ENCODE measurements at regions not wholly inside any gene's neighbourhood (a gene's known extent, or its start where the extent isn't known, plus 50 kb on each side); places are given as distances from the start of the nearest gene placed in this dataset.

DNA sequence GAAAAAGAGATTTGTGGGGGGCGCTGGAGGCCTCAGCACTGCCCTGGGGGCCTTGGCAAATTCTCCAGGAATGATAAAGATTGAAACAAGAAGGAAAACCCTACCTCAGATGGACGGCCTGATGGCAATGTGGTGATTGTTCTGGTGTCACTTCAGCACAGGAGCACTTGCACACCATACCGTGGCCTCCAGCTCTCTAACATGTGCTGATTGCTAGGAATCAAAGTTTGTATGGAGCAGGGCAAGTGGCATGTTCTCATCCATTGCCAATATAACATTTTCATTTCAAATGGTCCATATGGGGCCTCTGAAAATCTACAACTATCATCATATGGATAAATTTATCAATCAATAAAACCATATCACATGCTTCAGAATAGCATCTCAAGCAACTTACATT, 253.0 kb downstream of the DEPDC1B start:
- Histone ChIP-seq H3K79me1 (ENCODE audit: low read depth in 1 of 2, low read length in 2 of 2) (no peaks in the 10 kb centered on the region), H3K56ac (ENCODE audit: extremely low read depth, insufficient read depth, low read length) (no peak overlapping the region), H3K4me2 (ENCODE audit: low read depth, low read length) (no peak overlapping the region), H2BK20ac (ENCODE audit: low read depth, low read length) (no peak overlapping the region), H4K5ac (ENCODE audit: low read depth, low read length) (no peak overlapping the region), H3K27me3 (ENCODE audit: control insufficient read depth, insufficient read depth, low read length) (no peaks in the 10 kb centered on the region), H4K8ac (ENCODE audit: low read depth in 2 of 2, low read length in 2 of 2) (no peak overlapping the region), H3K4me3 (ENCODE audit: insufficient read depth, low read depth, low read length) (no peak overlapping the region), H2BK5ac (ENCODE audit: low read depth, low read length, poor library complexity, severe bottlenecking) (no peak overlapping the region), H4K20me1 (ENCODE audit: insufficient read depth, low read length) (no peaks in the 10 kb centered on the region), H3K27ac (ENCODE audit: insufficient read depth, low read length) (no peak overlapping the region), H3K9me1 (ENCODE audit: insufficient read depth, low read length) (no peaks in the 10 kb centered on the region), H3K18ac (ENCODE audit: low read depth, low read length) (no peak overlapping the region), H2AK5ac (ENCODE audit: low read depth, low read length) (no peak overlapping the region), H4K91ac (ENCODE audit: insufficient read depth, low read depth, low read length) (no peak overlapping the region), H3K9ac (ENCODE audit: low read depth, low read length) (no peak overlapping the region), H3K36me3 (ENCODE audit: control insufficient read depth, insufficient read depth, low read length) (no peaks in the 10 kb centered on the region), H3K14ac (replicated peaks; ENCODE audit: low read depth, low read length) (no peak overlapping the region), H2BK15ac (ENCODE audit: low read depth, low read length) (no peak overlapping the region), H2AFZ (replicated peaks; ENCODE audit: low read length, poor library complexity) (no peak overlapping the region), H2BK120ac (ENCODE audit: low read depth, low read length) (no peak overlapping the region), H3K4me1 (ENCODE audit: control insufficient read depth, insufficient read depth, low read length) (no peaks in the 10 kb centered on the region), H2AK9ac (replicated peaks; ENCODE audit: low read depth, low read length, poor library complexity) (no peak overlapping the region), H3K23ac (ENCODE audit: low read depth, low read length) (no peak overlapping the region), H3K4ac (ENCODE audit: low read depth, low read length) (no peak overlapping the region), H3K9me3 (ENCODE audit: control insufficient read depth, insufficient read depth, low read length) (no peaks in the 10 kb centered on the region)
- POLR2A ChIA-PET (ENCODE audit: unreplicated experiment) = no interaction called here
- dilution Hi-C loops (cut with HindIII; ENCODE audit: low sequenced_read_pairs, unreplicated experiment) (no loop called here), in situ Hi-C loops (cut with MboI; ENCODE audit: low sequenced_read_pairs) (no loop called here), intact Hi-C loops (cut with micrococcal nuclease) (no loop called here)
- DNase-seq (no peak), ATAC-seq (ENCODE audit: low read depth) (no peak)
- TF ChIP-seq NFE2L2 (IDR thresholded peaks at IDR 0.05; ENCODE audit: low read depth, low read length) (no peak), MXI1 (IDR thresholded peaks at IDR 0.05; ENCODE audit: borderline replicate concordance, low read depth, low read length) (no peak), POLR2A (IDR thresholded peaks at IDR 0.05; ENCODE audit: low read depth, low read length) (no peak), RFX5 (IDR thresholded peaks at IDR 0.05; ENCODE audit: low read depth, low read length) (no peak), MAFK (IDR thresholded peaks at IDR 0.05; ENCODE audit: low read depth, low read length) (no peak), SMC3 (IDR thresholded peaks at IDR 0.05; ENCODE audit: low read depth, low read length) (no peak), CHD1 (IDR thresholded peaks at IDR 0.05; ENCODE audit: low read depth, low read length) (no peak), MAZ (IDR thresholded peaks at IDR 0.05; ENCODE audit: borderline replicate concordance, low read depth, low read length) (no peak)
- TF ChIP-seq, protein P1, sequence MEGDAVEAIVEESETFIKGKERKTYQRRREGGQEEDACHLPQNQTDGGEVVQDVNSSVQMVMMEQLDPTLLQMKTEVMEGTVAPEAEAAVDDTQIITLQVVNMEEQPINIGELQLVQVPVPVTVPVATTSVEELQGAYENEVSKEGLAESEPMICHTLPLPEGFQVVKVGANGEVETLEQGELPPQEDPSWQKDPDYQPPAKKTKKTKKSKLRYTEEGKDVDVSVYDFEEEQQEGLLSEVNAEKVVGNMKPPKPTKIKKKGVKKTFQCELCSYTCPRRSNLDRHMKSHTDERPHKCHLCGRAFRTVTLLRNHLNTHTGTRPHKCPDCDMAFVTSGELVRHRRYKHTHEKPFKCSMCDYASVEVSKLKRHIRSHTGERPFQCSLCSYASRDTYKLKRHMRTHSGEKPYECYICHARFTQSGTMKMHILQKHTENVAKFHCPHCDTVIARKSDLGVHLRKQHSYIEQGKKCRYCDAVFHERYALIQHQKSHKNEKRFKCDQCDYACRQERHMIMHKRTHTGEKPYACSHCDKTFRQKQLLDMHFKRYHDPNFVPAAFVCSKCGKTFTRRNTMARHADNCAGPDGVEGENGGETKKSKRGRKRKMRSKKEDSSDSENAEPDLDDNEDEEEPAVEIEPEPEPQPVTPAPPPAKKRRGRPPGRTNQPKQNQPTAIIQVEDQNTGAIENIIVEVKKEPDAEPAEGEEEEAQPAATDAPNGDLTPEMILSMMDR (conservative IDR thresholded peaks at IDR 0.05; ENCODE audit: low read depth, low read length) = no peak
- TF ChIP-seq, protein P2, sequence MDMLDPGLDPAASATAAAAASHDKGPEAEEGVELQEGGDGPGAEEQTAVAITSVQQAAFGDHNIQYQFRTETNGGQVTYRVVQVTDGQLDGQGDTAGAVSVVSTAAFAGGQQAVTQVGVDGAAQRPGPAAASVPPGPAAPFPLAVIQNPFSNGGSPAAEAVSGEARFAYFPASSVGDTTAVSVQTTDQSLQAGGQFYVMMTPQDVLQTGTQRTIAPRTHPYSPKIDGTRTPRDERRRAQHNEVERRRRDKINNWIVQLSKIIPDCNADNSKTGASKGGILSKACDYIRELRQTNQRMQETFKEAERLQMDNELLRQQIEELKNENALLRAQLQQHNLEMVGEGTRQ (IDR thresholded peaks at IDR 0.05; ENCODE audit: low read depth, low read length) = no peak
- TF ChIP-seq, protein P3, sequence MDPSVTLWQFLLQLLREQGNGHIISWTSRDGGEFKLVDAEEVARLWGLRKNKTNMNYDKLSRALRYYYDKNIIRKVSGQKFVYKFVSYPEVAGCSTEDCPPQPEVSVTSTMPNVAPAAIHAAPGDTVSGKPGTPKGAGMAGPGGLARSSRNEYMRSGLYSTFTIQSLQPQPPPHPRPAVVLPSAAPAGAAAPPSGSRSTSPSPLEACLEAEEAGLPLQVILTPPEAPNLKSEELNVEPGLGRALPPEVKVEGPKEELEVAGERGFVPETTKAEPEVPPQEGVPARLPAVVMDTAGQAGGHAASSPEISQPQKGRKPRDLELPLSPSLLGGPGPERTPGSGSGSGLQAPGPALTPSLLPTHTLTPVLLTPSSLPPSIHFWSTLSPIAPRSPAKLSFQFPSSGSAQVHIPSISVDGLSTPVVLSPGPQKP (IDR thresholded peaks at IDR 0.05; ENCODE audit: borderline replicate concordance, low read depth, low read length) = no peak
- CTCF ChIA-PET = no interaction called here
- BruUV-seq (replicated peaks) = no TSS peak
- WGBS, 2 experiments (ENCODE audit: extremely low coverage in 2 of 2, insufficient read length in 1 of 2) = no CpG with 5 or more reads among the region's 3 CpGs
